SJCRH30 (cell line): ENCODE measurements at regions not wholly inside any gene's neighbourhood (a gene's known extent, or its start where the extent isn't known, plus 50 kb on each side); places are given as distances from the start of the nearest gene placed in this dataset.
A peak's percentile ranks its signal among the peaks of the same experiment; 100 is the strongest.
"Not testable (repeated sequence)": the region's sequence is repeated elsewhere in the genome, so short reads cannot be mapped to it uniquely, and the experiment has no call there.

ENCODE experiments used
- DNase-seq, 2 experiments: peaks; one replicate each; pipeline ENCODE4 v3.0.0-alpha.2; 2015 to 2020
- H3K27ac ChIP-seq: fragments of 250-450 bp; sonication (Bioruptor Pico); 2 replicates; pipeline ENCODE4 v1.5.1; 2020; ENCODE audit warnings: mild to moderate bottlenecking, moderate library complexity
- H3K27me3 ChIP-seq: fragments of 250-450 bp; sonication (Bioruptor Pico); 2 replicates; pipeline ENCODE4 v1.5.1; 2020; ENCODE audit warnings: mild to moderate bottlenecking, moderate library complexity
- H3K36me3 ChIP-seq: fragments of 250-450 bp; sonication (Bioruptor Pico); 2 replicates; pipeline ENCODE4 v1.5.1; 2020; ENCODE audit warnings: mild to moderate bottlenecking, moderate library complexity
- H3K4me1 ChIP-seq: fragments of 250-450 bp; sonication (Bioruptor Pico); 2 replicates; pipeline ENCODE4 v1.5.1; 2020; ENCODE audit warnings: mild to moderate bottlenecking, moderate library complexity
- H3K4me3 ChIP-seq: fragments of 250-450 bp; sonication (Bioruptor Pico); 2 replicates; pipeline ENCODE4 v1.5.1; 2020; ENCODE audit warnings: mild to moderate bottlenecking, moderate library complexity
- H3K9me3 ChIP-seq: fragments of 250-450 bp; sonication (Bioruptor Pico); replicated peaks from 2 replicates; pipeline ENCODE4 v1.5.1; 2020; ENCODE audit warnings: mild to moderate bottlenecking, moderate library complexity

DNA sequence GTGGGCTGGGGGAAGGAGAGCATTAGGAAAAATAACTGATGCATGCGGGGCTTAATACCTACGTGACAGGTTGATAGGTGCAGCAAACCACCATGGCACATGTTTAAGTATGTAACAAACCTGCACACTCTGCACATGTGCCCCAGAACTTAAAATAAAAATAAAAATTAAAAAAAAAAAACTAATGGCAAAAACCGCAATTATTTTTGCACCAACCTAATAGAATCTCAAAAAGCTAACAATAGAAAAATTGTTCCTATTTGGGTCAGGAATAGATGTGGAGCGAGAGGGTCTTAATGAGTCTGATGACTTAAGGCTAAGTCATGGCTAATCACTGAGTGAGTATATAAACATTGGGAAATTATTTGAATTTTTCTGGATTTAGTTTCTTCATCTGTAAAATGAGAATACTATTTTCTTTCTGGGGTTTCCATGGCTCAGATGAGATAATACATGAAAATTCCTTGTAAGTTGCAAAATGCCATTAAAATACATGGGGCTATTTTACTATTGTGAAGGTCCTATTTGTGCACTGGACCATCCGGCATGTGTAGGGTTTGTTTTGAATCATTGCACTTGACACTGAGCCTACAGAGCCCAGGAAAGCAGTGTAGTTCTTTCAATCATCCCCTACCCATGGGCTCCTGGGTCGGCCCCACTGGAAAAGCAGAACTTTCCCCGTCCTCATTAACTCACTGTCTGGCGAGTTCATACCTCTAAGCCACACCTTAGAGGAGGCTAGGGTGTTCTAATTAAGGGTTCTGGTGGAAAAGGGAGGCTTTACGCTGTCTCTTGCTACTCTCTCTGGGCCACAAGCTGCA lies 164.1 kb upstream of the NTF3 start:
- no peak overlapping the region for H3K4me3 ChIP-seq
- no peak overlapping the region for H3K27ac ChIP-seq
- H3K27me3 ChIP-seq, result no peaks in the 10 kb centered on the region
- no peaks in the 10 kb centered on the region for H3K36me3 ChIP-seq
- no peaks in the 10 kb centered on the region for H3K9me3 ChIP-seq
- no peaks in the 10 kb centered on the region for H3K4me1 ChIP-seq
- DNase-seq, result no peak

DNA sequence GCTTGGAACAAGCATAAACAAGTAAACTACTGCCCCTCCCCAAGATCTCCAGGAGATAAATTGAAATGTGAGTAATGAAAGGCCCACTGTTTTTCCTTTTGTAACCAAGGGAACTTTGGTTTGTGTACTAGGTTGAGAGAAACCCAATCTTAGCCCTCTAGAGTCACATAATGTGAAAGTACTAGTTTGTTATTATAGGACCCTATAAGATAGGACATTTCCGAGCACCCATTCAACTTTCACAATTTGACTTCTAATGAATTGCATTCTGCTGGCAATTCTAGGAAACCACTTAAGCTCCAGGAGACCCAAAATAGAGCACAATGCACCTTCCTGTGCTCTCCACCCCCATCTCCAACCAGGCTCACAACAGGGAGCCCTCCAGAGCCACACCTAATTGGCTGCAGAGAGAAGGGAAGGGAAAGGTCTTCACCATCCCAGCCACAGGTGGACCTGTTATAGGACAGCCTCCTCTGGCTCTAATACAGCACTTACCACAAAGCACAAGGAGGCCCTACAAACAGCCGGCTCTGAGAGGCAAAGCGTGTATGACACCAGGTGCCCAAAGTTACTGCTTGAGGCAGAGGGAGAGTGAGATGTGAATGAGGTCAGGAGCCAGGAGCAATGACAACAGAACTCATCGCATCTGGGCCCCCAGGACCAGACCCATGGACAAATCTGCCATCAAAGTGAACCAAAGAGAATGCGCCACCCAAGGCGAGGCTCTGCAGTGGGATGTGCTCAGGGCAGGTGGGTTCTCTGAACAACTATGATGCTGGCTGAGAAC lies 163.3 kb upstream of the NTF3 start:
- Histone ChIP-seq H3K4me3 (no peak overlapping the region), H3K4me1 (no peaks in the 10 kb centered on the region), H3K27ac (no peak overlapping the region), H3K27me3 (no peaks in the 10 kb centered on the region), H3K9me3 (no peaks in the 10 kb centered on the region), H3K36me3 (no peaks in the 10 kb centered on the region)
- no peak for DNase-seq

DNA sequence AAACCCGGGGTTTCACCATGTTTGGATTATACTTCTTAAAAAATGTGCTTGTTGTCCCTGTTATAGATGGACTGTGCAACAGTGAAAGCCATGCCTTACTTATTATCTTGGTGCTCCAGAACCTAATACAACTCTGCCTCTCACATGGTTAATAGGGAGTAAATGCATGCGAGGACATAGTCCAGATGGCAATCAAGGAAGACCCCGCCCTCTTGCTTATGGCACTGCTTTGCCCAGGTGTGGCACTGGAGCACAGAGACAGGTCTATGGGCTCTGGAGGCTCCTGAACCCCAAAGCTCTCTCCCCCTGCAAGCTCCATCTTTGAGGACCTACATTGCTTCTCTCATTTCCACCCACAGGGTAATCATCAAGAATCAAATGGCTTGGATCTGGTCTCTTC lies 162.1 kb upstream of the NTF3 start:
- no peaks in the 10 kb centered on the region for H3K9me3 ChIP-seq
- H3K4me1 ChIP-seq, result no peaks in the 10 kb centered on the region
- H3K27me3 ChIP-seq, result no peaks in the 10 kb centered on the region
- no peaks in the 10 kb centered on the region for H3K36me3 ChIP-seq
- DNase-seq, result no peak
- H3K4me3 ChIP-seq, result no peak overlapping the region
- H3K27ac ChIP-seq, result no peak overlapping the region

DNA sequence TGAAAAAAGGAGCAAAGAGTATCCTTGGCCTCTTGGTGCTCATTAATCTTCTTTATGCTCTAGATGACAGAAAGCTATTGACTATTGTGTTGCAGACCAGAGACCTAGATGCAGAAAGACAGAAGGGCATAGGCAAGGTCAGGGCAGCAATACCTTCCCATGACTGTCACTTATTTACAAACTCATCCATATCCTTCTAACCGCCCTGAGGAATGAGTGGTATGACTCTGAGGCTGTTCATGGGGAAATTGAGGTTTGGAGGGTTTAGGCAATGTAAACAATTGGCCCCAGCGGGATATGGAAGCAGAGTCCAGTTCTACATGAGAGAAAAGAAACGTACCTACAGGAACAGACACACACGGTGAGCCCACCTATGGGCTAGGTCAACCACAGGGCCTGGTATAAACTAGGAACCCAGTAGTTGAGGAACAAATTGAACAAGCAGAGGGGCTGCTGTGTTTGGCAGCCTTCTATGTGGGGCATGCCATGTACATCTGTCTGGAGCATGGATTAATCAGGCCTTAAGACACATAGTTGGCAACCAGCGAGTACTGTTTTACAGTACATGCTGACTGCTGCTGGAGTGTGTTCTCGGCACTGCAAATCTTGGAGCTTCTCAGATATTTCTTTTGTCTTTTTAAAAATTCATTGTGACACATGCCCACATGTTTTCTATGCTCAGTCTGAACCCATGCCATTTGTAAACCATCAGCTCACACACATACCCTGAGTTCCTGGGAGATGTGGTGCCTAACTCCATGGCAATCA lies 159.7 kb upstream of the NTF3 start:
- H3K27ac ChIP-seq, result no peak overlapping the region
- H3K36me3 ChIP-seq, result no peaks in the 10 kb centered on the region
- no peaks in the 10 kb centered on the region for H3K4me1 ChIP-seq
- H3K9me3 ChIP-seq, result no peaks in the 10 kb centered on the region
- DNase-seq, result no peak
- H3K4me3 ChIP-seq, result no peak overlapping the region
- 0 out of 2 replicates have a peak, but pooled peaks cover 3% of the 10 kb centered on the region for H3K27me3 ChIP-seq

DNA sequence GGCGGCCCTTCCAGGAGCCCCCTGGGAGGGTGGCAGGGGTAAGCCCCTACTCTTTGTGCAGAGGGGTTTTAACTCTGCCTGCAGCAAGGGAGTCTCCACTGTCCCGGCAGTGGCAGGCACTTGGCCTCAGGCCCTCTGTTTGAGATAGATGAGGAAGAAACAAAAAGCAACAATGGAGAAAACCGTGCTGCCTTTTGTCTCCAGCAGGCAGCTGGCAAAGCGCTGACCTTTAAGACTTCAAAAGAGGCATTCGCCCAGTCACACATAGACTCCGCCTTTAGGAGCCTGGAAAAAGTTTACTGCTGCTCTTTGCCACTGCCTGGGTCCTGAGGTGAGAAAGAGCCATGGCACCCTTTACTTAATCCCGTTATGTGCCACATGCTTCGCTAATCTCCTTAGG lies 158.2 kb upstream of the NTF3 start:
- no peak overlapping the region for H3K4me3 ChIP-seq
- no peaks in the 10 kb centered on the region for H3K4me1 ChIP-seq
- no peaks in the 10 kb centered on the region for H3K36me3 ChIP-seq
- H3K27me3 ChIP-seq, result 0 out of 2 replicates have a peak, but pooled peaks cover 3% of the 10 kb centered on the region
- H3K27ac ChIP-seq, result no peak overlapping the region
- no peaks in the 10 kb centered on the region for H3K9me3 ChIP-seq
- DNase-seq, result no peak

DNA sequence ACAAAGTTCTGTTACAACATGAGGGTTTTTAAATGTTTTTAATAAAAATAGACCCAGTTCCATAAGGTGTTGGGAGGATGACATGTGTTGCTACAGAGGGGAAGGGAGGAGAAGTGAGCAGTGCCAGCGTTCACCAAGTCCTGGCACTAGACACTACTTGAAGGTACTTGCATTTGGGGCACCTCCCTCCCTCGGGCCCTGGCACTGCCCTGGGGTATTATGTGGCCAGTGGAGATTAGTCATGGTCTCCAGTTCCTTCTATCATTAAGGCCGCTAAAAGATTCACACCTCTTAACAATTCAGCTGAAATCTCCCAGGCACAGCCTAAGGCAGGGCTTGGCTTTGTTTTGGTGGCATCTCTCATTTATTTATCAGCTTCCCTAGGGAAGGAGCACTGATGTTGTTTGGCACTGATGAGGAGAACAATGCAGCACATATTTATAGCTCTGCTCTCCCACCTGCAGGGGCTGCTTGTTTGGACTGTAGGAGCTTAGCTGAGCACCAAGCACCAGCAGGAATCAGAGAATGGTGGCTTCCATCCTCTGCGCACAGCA lies 155.5 kb upstream of the NTF3 start:
- H3K27ac ChIP-seq, result no peak overlapping the region
- H3K36me3 ChIP-seq, result no peaks in the 10 kb centered on the region
- DNase-seq, result peak in 1 of 2 experiments; percentile 4
- H3K9me3 ChIP-seq, result no peaks in the 10 kb centered on the region
- H3K27me3 ChIP-seq, result 0 out of 2 replicates have a peak, but pooled peaks cover 3% of the 10 kb centered on the region
- H3K4me3 ChIP-seq, result no peak overlapping the region
- H3K4me1 ChIP-seq, result no peaks in the 10 kb centered on the region

DNA sequence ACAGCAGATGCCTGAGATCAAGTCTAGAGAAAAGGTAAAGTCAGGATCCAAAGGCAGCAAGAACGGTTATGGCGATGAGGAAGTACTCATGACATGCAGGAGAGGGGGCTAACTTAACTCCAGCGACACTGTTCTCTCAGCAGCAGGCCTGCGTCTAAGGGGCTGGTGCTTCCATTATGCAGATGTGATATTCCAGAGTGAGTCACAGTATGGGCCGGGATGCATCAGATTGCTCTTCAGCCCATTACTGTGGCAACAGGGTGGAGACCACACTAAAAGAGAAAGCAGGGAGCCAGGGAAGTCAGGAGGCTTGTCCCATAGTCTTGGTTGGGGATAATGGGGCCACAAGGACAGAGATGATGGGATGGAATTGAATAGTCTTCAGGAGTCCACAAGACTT lies 151.8 kb upstream of the NTF3 start:
- Histone ChIP-seq H3K4me3 (no peak overlapping the region), H3K9me3 (no peaks in the 10 kb centered on the region), H3K36me3 (no peaks in the 10 kb centered on the region), H3K4me1 (no peaks in the 10 kb centered on the region), H3K27ac (no peak overlapping the region), H3K27me3 (0 out of 2 replicates have a peak, but pooled peaks cover 3% of the 10 kb centered on the region)
- DNase-seq, result no peak

DNA sequence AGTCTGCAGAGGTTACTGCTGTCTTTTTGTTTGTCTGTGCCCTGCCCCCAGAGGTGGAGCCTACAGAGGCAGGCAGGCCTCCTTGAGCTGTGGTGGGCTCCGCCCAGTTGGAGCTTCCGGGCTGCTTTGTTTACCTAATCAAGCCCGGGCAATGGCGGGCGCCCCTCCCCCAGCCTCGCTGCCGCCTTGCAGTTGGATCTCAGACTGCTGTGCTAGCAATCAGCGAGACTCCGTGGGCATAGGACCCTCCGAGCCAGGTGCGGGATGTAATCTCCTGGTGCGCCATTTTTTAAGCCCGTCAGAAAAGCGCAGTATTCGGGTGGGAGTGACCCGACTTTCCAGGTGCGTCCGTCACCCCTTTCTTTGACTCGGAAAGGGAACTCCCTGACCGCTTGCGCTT lies 141.5 kb upstream of the NTF3 start:
- H3K4me1 ChIP-seq, H3K27ac ChIP-seq, H3K4me3 ChIP-seq, H3K9me3 ChIP-seq, H3K27me3 ChIP-seq, DNase-seq, H3K36me3 ChIP-seq: not testable (repeated sequence)

DNA sequence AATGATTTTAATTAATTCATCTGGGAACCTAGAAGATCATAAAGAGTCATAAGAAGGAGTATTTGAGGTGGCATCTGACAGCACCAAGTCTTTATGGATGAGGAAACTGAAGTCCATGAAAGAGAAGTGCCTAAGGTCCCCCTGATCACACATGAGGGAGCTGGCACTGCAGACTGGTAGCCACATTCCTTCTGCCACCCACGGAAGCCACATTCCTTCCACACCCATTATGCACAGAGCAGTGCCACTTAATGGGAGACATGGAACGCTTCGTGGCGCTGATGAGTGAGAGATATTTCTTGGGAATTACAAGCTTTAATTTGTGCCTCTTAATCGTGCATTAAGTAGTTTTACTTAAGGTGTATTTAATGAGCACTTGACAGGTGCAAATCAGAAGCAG lies 139.3 kb upstream of the NTF3 start:
- Histone ChIP-seq H3K4me3 (no peak overlapping the region), H3K27ac (no peak overlapping the region), H3K4me1 (peaks cover 9% of the 10 kb centered on the region; the same call in 1 of the 2 replicates), H3K9me3 (no peaks in the 10 kb centered on the region), H3K27me3 (no peaks in the 10 kb centered on the region), H3K36me3 (no peaks in the 10 kb centered on the region)
- DNase-seq, result no peak

DNA sequence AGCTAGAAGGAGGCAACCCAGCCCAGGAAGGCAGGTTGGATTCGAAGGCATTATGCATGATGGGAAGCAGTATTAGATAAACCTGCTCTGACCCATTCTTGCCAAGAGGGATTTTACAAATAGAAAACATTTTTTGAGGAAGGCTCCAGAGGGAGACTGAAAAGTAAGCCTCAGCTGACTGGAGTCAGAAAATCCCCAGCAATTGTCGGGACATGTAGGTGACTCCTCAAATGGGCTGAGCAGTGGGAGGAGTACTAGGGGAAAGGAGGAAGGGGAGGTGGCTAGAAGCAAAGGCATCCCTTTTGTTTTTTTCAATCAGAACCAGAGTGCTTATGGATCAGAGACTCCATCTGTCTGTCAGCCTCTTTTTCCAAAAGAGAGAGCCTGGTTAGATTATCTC lies 138.1 kb upstream of the NTF3 start:
- Histone ChIP-seq H3K36me3 (no peaks in the 10 kb centered on the region), H3K4me1 (peaks cover 9% of the 10 kb centered on the region; the same call in 1 of the 2 replicates), H3K4me3 (no peak overlapping the region), H3K27ac (no peak overlapping the region), H3K9me3 (no peaks in the 10 kb centered on the region), H3K27me3 (no peaks in the 10 kb centered on the region)
- no peak for DNase-seq

DNA sequence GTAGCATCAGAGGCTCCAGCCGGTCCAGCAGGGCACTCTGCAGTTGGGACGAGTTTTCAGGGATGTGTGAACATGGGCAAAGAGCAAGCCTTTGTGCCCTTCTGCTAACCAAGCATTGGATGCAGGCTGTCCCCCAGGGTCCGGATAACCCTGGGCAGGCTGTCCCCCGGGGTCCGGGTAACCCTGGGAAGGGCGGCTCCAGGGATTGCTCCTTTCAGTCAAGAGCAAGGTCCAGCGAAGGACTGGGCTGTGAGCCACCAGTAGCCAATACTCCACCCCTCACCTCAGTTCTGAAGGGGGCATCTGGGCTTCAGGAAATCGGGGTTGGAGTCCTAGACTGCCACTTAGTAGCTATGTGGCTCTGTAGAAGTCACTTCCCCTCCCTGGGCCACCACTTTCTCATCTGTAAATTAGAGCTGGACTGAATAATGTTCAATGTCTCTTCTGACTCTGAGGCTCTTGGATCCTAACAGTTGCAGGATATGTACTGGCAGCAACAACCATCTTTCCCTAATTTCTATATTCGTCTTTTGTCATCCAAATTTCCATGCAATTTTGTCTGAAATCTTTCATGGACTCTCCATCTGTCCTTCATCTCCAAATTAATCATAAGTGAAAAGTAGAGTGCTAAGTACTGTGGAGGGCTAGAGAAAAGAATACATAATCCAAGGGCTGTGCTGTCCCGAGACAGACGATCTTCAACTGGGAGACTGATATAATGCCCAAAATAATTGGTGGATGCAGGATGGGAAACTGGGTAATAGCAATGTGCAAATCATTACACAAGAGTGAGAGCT lies 137.4 kb upstream of the NTF3 start:
- Histone ChIP-seq H3K27ac (no peak overlapping the region), H3K27me3 (no peaks in the 10 kb centered on the region), H3K4me3 (no peak overlapping the region), H3K4me1 (peaks cover 9% of the 10 kb centered on the region; the same call in 1 of the 2 replicates), H3K36me3 (no peaks in the 10 kb centered on the region), H3K9me3 (no peaks in the 10 kb centered on the region)
- DNase-seq, result no peak

DNA sequence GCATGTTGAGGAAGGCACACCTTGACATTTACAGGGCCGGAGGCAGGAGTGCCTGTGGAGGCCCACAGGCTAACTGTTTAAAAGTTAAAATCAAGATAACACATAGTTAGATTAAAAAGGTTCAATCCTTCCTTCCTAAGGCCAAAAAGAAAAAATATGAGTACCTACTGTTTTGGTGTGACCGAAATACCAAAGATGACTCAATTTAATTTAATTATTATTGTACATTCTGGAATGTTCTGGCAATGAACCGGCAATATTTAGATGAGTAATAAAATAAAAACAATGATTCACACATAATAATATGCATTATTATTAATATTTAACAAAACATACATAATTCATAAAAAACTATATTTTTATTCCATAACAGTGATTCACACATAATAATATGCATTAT lies 136.8 kb upstream of the NTF3 start:
- no peak overlapping the region for H3K27ac ChIP-seq
- H3K4me3 ChIP-seq, result no peak overlapping the region
- H3K36me3 ChIP-seq, result no peaks in the 10 kb centered on the region
- H3K9me3 ChIP-seq, result no peaks in the 10 kb centered on the region
- H3K4me1 ChIP-seq, result peaks cover 9% of the 10 kb centered on the region; the same call in 1 of the 2 replicates
- no peaks in the 10 kb centered on the region for H3K27me3 ChIP-seq
- no peak for DNase-seq

DNA sequence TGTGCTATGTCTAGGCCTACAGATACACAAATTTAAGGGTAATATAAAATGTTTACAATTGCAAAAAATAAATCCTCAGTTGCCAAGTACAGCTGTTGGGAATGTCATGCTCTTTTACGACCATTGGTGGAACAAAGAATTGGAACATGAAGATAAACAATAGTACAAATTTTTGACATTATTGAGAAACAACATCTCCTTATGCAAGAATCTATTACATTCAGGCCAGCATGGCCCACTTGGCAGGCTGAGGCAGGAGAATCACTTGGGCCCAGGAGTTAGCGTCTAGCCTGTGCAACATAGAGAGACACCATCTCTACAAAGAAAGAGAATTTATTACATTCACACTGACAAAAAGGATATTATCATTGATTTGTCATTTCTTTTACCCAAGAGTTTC lies 135.9 kb upstream of the NTF3 start:
- peaks cover 9% of the 10 kb centered on the region; the same call in 1 of the 2 replicates for H3K4me1 ChIP-seq
- H3K4me3 ChIP-seq, result no peak overlapping the region
- H3K27me3 ChIP-seq, result no peaks in the 10 kb centered on the region
- peak overlapping the region; percentile 26; the same call in 1 of the 2 replicates for H3K27ac ChIP-seq
- no peaks in the 10 kb centered on the region for H3K36me3 ChIP-seq
- no peaks in the 10 kb centered on the region for H3K9me3 ChIP-seq
- DNase-seq, result peak in 1 of 2 experiments; percentile 20

DNA sequence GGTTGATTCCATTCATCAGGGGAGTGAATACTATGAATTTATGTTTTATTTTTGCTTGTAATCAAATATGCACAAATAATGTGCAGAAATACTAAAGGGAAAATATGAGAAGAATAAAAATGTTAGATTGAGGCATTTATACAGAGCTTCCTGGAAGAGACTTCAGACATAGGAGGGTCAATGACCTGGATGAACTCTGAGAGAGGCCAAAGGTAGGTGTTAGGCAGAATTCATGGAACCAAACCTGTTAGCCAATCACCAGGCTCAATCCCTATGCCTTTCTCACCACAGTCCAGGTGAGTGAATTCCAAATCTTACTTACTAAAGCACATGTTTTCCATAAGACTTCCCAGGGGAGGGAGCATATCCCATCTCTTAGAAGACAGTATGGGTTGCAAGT lies 130.4 kb upstream of the NTF3 start:
- H3K4me3 ChIP-seq, result no peak overlapping the region
- no peak overlapping the region for H3K27ac ChIP-seq
- H3K36me3 ChIP-seq, result no peaks in the 10 kb centered on the region

More for the DNA sequence above, 130.4 kb upstream of the NTF3 start:
- DNase-seq, result no peak
- no peaks in the 10 kb centered on the region for H3K9me3 ChIP-seq
- no peaks in the 10 kb centered on the region for H3K27me3 ChIP-seq
- peaks cover under 1% of the 10 kb centered on the region; the same call in 1 of the 2 replicates for H3K4me1 ChIP-seq
